AG08396 (cell line): ENCODE measurements at regions not wholly inside any gene's neighbourhood (a gene's known extent, or its start where the extent isn't known, plus 50 kb on each side); places are given as distances from the start of the nearest gene placed in this dataset.

Experiments
- DNase-seq: peaks from one replicate; pipeline ENCODE4 v3.0.0; 2012; ENCODE audit warnings: low spot score, mixed read lengths

DNA sequence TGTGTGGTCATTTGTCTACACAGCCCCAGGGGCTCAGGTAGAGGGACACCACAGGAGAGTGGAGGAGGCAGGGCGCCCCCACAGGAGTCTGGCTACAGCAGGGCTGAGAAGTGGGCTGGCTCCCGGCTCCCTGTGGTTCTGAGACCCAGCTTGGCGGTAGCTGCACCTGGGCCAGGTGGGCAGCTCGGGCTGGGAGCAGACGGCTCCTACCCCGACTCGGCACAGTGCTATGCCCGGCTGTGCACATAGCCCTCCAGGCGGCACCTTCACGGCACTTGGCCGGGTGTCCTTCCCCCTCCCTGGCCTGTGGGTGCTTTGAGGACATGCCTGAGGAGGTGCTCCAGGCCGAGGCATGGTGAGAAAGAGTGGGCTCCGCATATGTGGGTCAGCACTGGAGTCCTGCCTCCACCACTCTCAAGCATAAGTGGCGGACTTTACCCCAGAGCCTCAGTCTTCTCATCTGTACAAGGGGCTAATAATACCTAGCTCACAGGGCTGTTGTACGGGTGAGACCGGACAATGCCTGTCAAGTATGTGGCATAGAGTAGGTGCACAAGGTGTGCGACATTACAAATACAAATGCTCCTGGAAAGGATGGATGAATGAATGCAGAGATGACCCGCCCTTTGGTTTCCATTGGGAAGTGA, 50.1 kb upstream of the JPH3 start:
- no peak for DNase-seq

DNA sequence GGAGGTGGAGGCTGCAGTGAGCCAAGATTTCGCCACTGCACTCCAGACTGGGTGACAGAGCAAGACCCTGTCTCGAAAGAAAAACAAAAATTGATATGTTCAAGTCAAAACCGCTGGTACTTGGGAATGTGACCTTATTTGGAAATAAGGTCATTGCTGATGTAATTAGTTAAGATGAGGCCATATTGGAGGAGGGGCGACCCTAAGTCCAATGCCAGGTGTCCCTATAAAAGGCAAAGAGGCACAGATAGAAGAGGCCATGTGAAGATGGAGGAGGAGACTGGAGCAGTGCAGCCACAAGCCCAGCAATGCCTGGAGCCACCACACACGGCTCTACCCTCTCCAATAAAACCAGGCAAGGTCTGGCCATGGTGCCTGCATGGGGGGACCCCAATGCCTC, 50.8 kb upstream of the JPH3 start:
- DNase-seq, result no peak

DNA sequence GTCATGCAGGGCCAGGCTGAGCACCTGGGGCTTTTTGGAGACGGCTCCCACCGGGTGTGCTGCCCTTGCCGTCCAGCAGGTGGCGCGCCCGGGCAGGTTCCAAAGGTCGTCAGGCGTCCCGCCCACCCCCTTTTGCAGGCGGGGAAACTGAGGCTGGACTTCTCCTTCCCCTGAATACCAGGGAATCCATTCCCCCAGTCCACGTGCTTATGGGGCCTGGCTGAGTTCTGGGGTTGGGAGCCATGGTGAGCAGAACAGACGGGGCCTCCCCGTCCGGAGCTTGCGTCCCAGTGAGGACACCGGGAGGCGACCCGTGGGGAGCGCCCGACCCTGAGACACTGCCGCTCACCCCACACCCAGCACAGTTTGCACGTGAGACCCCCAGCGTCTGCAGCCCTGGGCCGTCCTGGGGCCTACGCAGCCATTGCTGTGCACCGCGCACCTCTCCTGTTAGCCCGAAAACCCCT, 51.8 kb upstream of the JPH3 start:
- peak; percentile 73 for DNase-seq

- no peak for DNase-seq
Measured at GRCh38 chr16:87549627-87550494, 52.4 kb upstream of the JPH3 start.

DNA sequence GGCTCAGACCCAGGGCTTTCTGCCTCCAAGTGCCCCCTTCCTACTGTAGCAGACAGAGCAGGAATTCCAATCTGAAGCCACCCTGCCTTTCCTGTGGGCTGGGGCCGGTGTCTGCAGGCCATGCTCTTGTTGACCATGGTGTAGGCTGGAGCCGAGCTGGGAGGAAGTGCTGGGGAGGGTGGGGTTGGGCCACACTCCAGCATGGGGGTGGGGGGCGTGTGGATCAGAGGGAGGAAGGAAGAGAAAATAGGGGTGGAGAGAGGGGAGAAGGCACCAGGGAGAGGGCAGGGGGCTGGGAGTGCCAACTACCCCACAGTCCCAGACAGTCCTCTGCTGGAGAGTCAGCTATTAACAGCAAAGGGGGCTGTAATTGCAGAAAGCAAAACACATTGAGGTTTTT, 54.3 kb upstream of the JPH3 start:
- no peak for DNase-seq

- no peak for DNase-seq
Measured at GRCh38 chr16:87543436-87544191, 50.8 kb upstream of the ZCCHC14 start.

DNA sequence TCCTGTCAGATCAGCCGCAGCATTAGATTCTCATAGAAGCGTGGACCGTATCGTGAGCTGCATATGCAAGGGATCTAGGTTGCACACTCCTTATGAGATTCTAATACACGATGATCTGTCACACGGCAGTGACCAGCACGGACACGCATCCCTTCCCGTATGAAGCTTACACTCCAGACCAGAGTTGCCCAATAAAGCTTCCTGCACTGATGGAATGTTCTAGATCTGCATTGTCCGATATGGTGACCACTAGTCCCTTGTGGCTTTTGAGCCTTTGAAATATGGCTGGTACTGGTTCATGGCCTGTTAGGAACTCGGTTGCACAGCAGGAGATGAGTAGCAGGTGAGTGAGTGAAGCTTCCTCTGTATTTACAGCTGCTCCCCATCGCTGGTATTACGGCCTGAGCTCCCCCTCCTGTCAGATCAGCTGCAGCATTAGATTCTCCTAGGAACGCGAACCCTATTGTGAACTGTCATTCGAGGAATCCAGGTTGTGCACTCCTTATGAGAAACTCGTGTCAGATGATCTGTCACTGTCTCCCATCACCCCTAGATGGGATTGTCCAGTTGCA, 49.8 kb upstream of the ZCCHC14 start:
- DNase-seq, result no peak
